ENCODE measurements at regions not wholly inside any gene's neighbourhood (a gene's known extent, or its start where the extent isn't known, plus 50 kb on each side); places are given as distances from the start of the nearest gene placed in this dataset.

GRCh38 chr18:40523287-40523686 is 1431.7 kb upstream of the PIK3C3 start:
- TF ChIP-seq POLR2A (IDR thresholded peaks at IDR 0.05) (no peak), EP300 (IDR thresholded peaks at IDR 0.05) (no peak), CTCF (IDR thresholded peaks at IDR 0.05) (no peak)
- Histone ChIP-seq H3K9me3 (no peaks in the 10 kb centered on the region), H3K27me3 (no peaks in the 10 kb centered on the region), H3K36me3 (no peaks in the 10 kb centered on the region), H3K27ac (no peak overlapping the region), H3K4me3 (no peak overlapping the region), H3K4me1 (ENCODE audit: insufficient read depth) (no peaks in the 10 kb centered on the region)
- DNase-seq, result no peak
- intact Hi-C loops (cut with DNase I), result no loop called here
- WGBS, 3 donors, result 92 to 94% (median 93%) methylated on average over 1 of the region's 1 CpG

- H3K27me3 ChIP-seq, result no peaks in the 10 kb centered on the region
- H3K27ac ChIP-seq, result no peak overlapping the region
- H3K4me1 ChIP-seq (ENCODE audit: insufficient read depth), result no peaks in the 10 kb centered on the region
- TF ChIP-seq CTCF (IDR thresholded peaks at IDR 0.05), result no peak
- TF ChIP-seq EP300 (IDR thresholded peaks at IDR 0.05), result no peak
- no peak for TF ChIP-seq POLR2A (IDR thresholded peaks at IDR 0.05)
- H3K36me3 ChIP-seq, result no peaks in the 10 kb centered on the region
- H3K9me3 ChIP-seq, result no peaks in the 10 kb centered on the region
- 30 to 42% (median 38%) methylated on average over 1 of the region's 1 CpG for WGBS, 3 donors
- intact Hi-C loops (cut with DNase I), result no loop called here
- no peak for DNase-seq
- no peak overlapping the region for H3K4me3 ChIP-seq
Observed at GRCh38 chr18:40501026-40501425, 1454.0 kb upstream of the PIK3C3 start.

- no peak overlapping the region for H3K27ac ChIP-seq
Observed at GRCh38 chr18:40494603-40495002, 1460.4 kb upstream of the PIK3C3 start.

DNA sequence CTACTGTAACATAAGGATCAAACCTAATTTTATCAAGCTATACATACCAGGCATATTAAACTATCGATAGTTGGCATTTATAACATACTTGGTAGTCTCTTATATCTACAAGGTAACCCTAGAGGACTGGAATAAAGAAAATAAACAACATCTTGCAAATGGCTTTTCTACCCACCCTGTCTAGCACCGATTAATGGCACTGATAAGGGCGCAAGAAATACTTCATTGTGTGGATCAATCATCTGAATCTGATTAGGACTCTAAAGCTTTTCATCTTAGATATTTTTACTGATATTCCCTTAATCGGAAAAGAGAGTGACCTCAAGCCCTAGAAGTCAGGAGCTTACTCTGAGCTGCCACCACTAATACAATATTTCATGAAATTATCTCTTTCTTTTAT is 1461.7 kb upstream of the PIK3C3 start:
- no peak for DNase-seq
- Histone ChIP-seq H3K27me3 (no peaks in the 10 kb centered on the region), H3K9me3 (no peaks in the 10 kb centered on the region), H3K4me1 (ENCODE audit: insufficient read depth) (no peaks in the 10 kb centered on the region), H3K36me3 (no peaks in the 10 kb centered on the region), H3K4me3 (no peak overlapping the region), H3K27ac (no peak overlapping the region)
- 50 to 85% (median 61%) methylated on average over 4 of the region's 4 CpGs for WGBS, 3 donors
- TF ChIP-seq POLR2A (IDR thresholded peaks at IDR 0.05) (no peak), EP300 (IDR thresholded peaks at IDR 0.05) (no peak), CTCF (IDR thresholded peaks at IDR 0.05) (no peak)
- intact Hi-C loops (cut with DNase I), result no loop called here

More at GRCh38 chr18:40494603-40495002, 1460.4 kb upstream of the PIK3C3 start:
- TF ChIP-seq EP300 (IDR thresholded peaks at IDR 0.05) (no peak), CTCF (IDR thresholded peaks at IDR 0.05) (no peak), POLR2A (IDR thresholded peaks at IDR 0.05) (no peak)
- no peaks in the 10 kb centered on the region for H3K36me3 ChIP-seq
- no peaks in the 10 kb centered on the region for H3K27me3 ChIP-seq
- WGBS, 3 donors, result 85 to 91% (median 89%) methylated on average over 2 of the region's 2 CpGs
- intact Hi-C loops (cut with DNase I), result no loop called here
- no peaks in the 10 kb centered on the region for H3K9me3 ChIP-seq
- H3K4me1 ChIP-seq (ENCODE audit: insufficient read depth), result no peaks in the 10 kb centered on the region
- DNase-seq, result no peak
- H3K4me3 ChIP-seq, result no peak overlapping the region

DNA sequence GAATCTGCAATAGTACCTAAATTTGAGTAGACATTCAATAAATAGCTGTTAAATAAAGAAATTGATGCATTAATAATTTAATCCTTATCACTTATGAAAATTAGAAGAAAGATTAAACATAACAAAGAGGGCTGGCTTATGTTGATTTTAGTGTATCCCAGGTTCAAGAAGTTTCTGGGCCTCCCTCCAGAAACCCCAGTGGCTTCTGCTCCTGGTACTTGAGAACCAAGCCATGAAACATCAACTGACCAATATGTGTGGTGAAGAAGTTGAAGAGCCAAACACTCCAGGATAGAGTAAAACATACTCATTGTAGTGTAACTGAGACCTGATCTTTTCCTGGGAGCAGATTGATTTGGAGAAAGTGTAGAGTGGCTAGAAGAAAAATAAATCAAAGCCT is 1465.7 kb upstream of the PIK3C3 start:
- no peak for DNase-seq
- intact Hi-C loops (cut with DNase I), result no loop called here
- peaks cover 3% of the 10 kb centered on the region for H3K27me3 ChIP-seq

More for the DNA sequence above, 1465.7 kb upstream of the PIK3C3 start:
- Histone ChIP-seq H3K36me3 (no peaks in the 10 kb centered on the region), H3K27ac (no peak overlapping the region), H3K4me1 (ENCODE audit: insufficient read depth) (no peaks in the 10 kb centered on the region), H3K9me3 (no peaks in the 10 kb centered on the region), H3K4me3 (no peak overlapping the region)
- no peak for TF ChIP-seq CTCF (IDR thresholded peaks at IDR 0.05)
- no peak for TF ChIP-seq POLR2A (IDR thresholded peaks at IDR 0.05)
- no peak for TF ChIP-seq EP300 (IDR thresholded peaks at IDR 0.05)

Data from ovary (tissue), 7 donors.